ENCODE measurements at regions not wholly inside any gene's neighbourhood (a gene's known extent, or its start where the extent isn't known, plus 50 kb on each side); places are given as distances from the start of the nearest gene placed in this dataset.

DNA sequence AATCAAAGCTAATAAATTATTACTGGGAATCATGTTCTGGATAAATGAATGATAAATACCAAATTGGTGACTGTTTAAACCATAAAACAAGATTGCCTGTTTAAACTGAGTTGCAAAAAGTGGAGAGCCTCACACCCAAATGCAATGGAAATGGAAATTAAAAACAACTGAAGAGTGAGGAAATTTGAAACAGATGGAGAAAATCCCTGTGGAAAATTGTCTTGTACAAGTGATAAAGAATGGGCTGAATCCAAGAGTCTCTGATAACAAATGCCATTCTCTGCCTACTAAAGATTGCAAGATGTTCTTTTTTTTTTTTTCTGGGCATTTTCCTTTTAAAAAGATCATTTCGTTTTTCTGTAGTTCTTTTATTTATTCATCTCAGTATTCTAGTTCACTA, 426.3 kb downstream of the NLGN4X start:
- H3K36me3 ChIP-seq (ENCODE audit: low read depth) = no peaks in the 10 kb centered on the region
- no peak overlapping the region for H3K27ac ChIP-seq (ENCODE audit: poor library complexity, severe bottlenecking)
- DNase-seq (ENCODE audit: low spot score) (no peak), ATAC-seq (ENCODE audit: low read depth) (no peak)
- TF ChIP-seq, protein P1, sequence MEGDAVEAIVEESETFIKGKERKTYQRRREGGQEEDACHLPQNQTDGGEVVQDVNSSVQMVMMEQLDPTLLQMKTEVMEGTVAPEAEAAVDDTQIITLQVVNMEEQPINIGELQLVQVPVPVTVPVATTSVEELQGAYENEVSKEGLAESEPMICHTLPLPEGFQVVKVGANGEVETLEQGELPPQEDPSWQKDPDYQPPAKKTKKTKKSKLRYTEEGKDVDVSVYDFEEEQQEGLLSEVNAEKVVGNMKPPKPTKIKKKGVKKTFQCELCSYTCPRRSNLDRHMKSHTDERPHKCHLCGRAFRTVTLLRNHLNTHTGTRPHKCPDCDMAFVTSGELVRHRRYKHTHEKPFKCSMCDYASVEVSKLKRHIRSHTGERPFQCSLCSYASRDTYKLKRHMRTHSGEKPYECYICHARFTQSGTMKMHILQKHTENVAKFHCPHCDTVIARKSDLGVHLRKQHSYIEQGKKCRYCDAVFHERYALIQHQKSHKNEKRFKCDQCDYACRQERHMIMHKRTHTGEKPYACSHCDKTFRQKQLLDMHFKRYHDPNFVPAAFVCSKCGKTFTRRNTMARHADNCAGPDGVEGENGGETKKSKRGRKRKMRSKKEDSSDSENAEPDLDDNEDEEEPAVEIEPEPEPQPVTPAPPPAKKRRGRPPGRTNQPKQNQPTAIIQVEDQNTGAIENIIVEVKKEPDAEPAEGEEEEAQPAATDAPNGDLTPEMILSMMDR (IDR thresholded peaks at IDR 0.05; ENCODE audit: poor library complexity, severe bottlenecking) = no peak
- H3K4me3 ChIP-seq (ENCODE audit: severe bottlenecking) = no peak overlapping the region
- H3K27me3 ChIP-seq (ENCODE audit: insufficient read depth, poor library complexity, severe bottlenecking) = no peaks in the 10 kb centered on the region
- peaks cover 6% of the 10 kb centered on the region for H3K4me1 ChIP-seq (ENCODE audit: insufficient read depth, poor library complexity, severe bottlenecking)
- H3K9me3 ChIP-seq (ENCODE audit: severe bottlenecking) = no peaks in the 10 kb centered on the region

DNA sequence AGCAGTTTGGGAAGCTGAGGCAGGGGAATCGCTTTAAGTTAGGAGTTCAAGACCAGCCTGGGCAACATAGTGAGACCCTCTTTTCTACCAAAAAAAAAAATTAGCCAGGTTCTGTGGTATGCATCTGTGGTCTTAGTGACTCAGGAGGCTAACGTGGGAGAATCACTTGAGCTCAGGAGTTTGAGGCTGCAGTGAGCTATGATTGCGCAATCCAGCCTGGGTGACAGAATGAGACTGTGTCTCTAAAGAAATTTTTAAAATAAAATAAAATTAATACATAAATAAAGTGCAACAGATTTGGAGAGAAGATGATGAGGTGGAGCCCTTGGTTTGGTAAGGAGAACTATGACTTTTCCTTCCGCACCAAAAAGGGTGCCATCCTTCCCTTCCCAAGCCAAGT, 436.9 kb downstream of the NLGN4X start:
- no peak overlapping the region for H3K27ac ChIP-seq (ENCODE audit: poor library complexity, severe bottlenecking)
- TF ChIP-seq, protein P1 (IDR thresholded peaks at IDR 0.05; ENCODE audit: poor library complexity, severe bottlenecking) = no peak
- DNase-seq (ENCODE audit: low spot score) = no peak
- H3K4me1 ChIP-seq (ENCODE audit: insufficient read depth, poor library complexity, severe bottlenecking) = no peaks in the 10 kb centered on the region
- no peaks in the 10 kb centered on the region for H3K36me3 ChIP-seq (ENCODE audit: low read depth)
- H3K9me3 ChIP-seq (ENCODE audit: severe bottlenecking) = no peaks in the 10 kb centered on the region
- H3K27me3 ChIP-seq (ENCODE audit: insufficient read depth, poor library complexity, severe bottlenecking) = no peaks in the 10 kb centered on the region
- H3K4me3 ChIP-seq (ENCODE audit: severe bottlenecking) = no peak overlapping the region
- ATAC-seq (ENCODE audit: low read depth) = no peak

DNA sequence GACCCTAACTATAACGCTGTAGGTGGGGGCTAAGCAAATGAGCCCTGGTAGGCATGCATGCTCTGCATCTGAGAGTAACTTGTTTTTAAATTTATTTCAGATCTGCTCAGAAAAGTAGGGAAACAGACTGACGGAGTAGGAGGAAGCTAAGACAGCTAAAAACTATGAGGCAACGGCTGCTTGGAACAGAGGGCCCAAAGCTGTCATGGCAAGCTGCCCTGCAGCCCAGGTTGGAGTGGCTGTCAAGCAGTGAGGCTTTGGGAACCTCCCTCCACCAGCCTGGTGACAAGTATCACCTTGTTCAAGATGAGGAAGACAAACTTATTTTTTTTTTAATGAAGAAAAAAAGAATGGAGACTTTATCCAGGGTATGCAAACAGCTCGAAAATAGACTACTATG, 439.8 kb downstream of the NLGN4X start:
- no peak for ATAC-seq (ENCODE audit: low read depth)
- TF ChIP-seq, protein P1 (IDR thresholded peaks at IDR 0.05; ENCODE audit: poor library complexity, severe bottlenecking) = no peak
- Histone ChIP-seq H3K4me1 (ENCODE audit: insufficient read depth, poor library complexity, severe bottlenecking) (no peaks in the 10 kb centered on the region), H3K9me3 (ENCODE audit: severe bottlenecking) (no peaks in the 10 kb centered on the region), H3K27ac (ENCODE audit: poor library complexity, severe bottlenecking) (no peak overlapping the region), H3K27me3 (ENCODE audit: insufficient read depth, poor library complexity, severe bottlenecking) (no peaks in the 10 kb centered on the region), H3K4me3 (ENCODE audit: severe bottlenecking) (no peak overlapping the region), H3K36me3 (ENCODE audit: low read depth) (no peaks in the 10 kb centered on the region)
- no peak for DNase-seq (ENCODE audit: low spot score)

DNA sequence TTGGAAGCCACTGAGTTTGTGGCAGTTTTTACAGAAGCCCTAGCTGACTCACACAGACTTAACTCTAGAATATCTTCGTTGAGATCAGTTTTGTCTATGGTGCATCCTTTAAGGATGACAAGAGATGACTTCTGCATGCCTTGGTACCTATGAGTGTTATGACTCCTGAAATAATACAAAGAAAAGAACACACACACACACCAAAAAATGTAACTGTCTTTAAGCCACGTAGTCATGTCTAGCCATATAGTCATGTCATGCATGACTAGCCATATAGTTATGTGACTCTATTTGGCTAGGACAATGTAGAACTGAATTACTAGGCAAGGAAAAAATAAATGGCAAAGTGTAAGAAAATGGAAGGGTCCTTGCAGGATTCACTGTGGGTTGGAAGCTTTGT, 447.8 kb downstream of the NLGN4X start:
- Histone ChIP-seq H3K36me3 (ENCODE audit: low read depth) (no peaks in the 10 kb centered on the region), H3K27me3 (ENCODE audit: insufficient read depth, poor library complexity, severe bottlenecking) (no peaks in the 10 kb centered on the region), H3K9me3 (ENCODE audit: severe bottlenecking) (no peaks in the 10 kb centered on the region), H3K4me3 (ENCODE audit: severe bottlenecking) (no peak overlapping the region), H3K4me1 (ENCODE audit: insufficient read depth, poor library complexity, severe bottlenecking) (no peaks in the 10 kb centered on the region), H3K27ac (ENCODE audit: poor library complexity, severe bottlenecking) (no peak overlapping the region)
- TF ChIP-seq, protein P1 (IDR thresholded peaks at IDR 0.05; ENCODE audit: poor library complexity, severe bottlenecking) = no peak
- DNase-seq (ENCODE audit: low spot score) (no peak), ATAC-seq (ENCODE audit: low read depth) (no peak)

DNA sequence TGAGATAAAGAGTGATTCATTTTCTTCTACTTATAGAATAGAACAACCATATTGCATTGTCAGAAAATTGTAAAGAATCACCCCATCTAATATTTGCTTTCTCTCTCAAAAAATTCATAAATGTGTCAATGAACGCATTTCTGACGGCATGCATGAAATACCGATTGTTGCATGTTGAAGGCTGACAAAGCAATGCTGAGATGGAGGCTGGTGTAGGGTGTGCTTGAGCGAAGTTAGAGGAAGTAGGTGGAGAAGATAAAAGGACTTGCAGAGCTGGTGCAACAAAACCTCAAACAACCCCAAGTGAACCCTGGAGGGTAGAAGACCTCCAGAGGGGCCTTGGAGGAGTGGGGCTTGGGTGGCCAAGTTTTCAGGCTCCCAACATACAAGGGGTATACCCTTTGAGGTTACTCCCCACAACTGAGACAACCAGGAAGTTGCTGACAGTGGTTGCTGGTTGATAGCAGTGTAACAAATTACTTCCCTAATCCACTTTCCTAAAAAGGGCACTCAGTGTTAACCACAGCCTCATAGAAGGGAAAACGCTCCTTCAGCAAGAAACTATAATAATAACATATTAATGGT, 452.7 kb downstream of the NLGN4X start:
- Histone ChIP-seq H3K9me3 (ENCODE audit: severe bottlenecking) (no peaks in the 10 kb centered on the region), H3K27ac (ENCODE audit: poor library complexity, severe bottlenecking) (no peak overlapping the region), H3K4me1 (ENCODE audit: insufficient read depth, poor library complexity, severe bottlenecking) (no peaks in the 10 kb centered on the region), H3K27me3 (ENCODE audit: insufficient read depth, poor library complexity, severe bottlenecking) (no peaks in the 10 kb centered on the region), H3K36me3 (ENCODE audit: low read depth) (no peaks in the 10 kb centered on the region), H3K4me3 (ENCODE audit: severe bottlenecking) (no peak overlapping the region)
- TF ChIP-seq, protein P1 (IDR thresholded peaks at IDR 0.05; ENCODE audit: poor library complexity, severe bottlenecking) = no peak
- ATAC-seq (ENCODE audit: low read depth) (no peak), DNase-seq (ENCODE audit: low spot score) (no peak)

All from RWPE2 (cell line).